ENCODE measurements at regions not wholly inside any gene's neighbourhood (a gene's known extent, or its start where the extent isn't known, plus 50 kb on each side); places are given as distances from the start of the nearest gene placed in this dataset.

- DNase-seq (ENCODE audit: extremely low read depth, low read depth): no peak
These were observed 108.9 kb downstream of the CRYAA start for GRCh38 chr21:43277481-43278351.

- no peak for DNase-seq (ENCODE audit: extremely low read depth, low read depth)
These were observed 108.0 kb downstream of the CRYAA start for GRCh38 chr21:43276811-43277210.

- no peak for DNase-seq (ENCODE audit: extremely low read depth, low read depth)
These were observed 106.8 kb downstream of the CRYAA start for GRCh38 chr21:43275421-43276211.

- DNase-seq (ENCODE audit: extremely low read depth, low read depth): no peak
These were observed 106.1 kb downstream of the CRYAA start for GRCh38 chr21:43274946-43275310.

- DNase-seq (ENCODE audit: extremely low read depth, low read depth): no peak
These were observed 105.5 kb downstream of the CRYAA start for GRCh38 chr21:43274022-43274945.

- no peak for DNase-seq (ENCODE audit: extremely low read depth, low read depth)
These were observed 104.9 kb downstream of the CRYAA start for GRCh38 chr21:43273708-43274021.

GRCh38 chr21:43273016-43273707 lies 104.4 kb downstream of the CRYAA start:
- DNase-seq (ENCODE audit: extremely low read depth, low read depth): no peak

- no peak for DNase-seq (ENCODE audit: extremely low read depth, low read depth)
These were observed 103.8 kb downstream of the CRYAA start for GRCh38 chr21:43272591-43272990.

GRCh38 chr21:43271452-43272020 lies 102.7 kb downstream of the CRYAA start:
- DNase-seq (ENCODE audit: extremely low read depth, low read depth): no peak

- DNase-seq (ENCODE audit: extremely low read depth, low read depth): no peak
These were observed 102.0 kb downstream of the CRYAA start for GRCh38 chr21:43270800-43271301.

GRCh38 chr21:43269957-43270705 lies 101.3 kb downstream of the CRYAA start:
- DNase-seq (ENCODE audit: extremely low read depth, low read depth): no peak

- DNase-seq (ENCODE audit: extremely low read depth, low read depth): no peak
These were observed 100.6 kb downstream of the CRYAA start for GRCh38 chr21:43269440-43269839.

GRCh38 chr21:43268804-43269186 lies 100.0 kb downstream of the CRYAA start:
- DNase-seq (ENCODE audit: extremely low read depth, low read depth): no peak

- DNase-seq (ENCODE audit: extremely low read depth, low read depth): no peak
These were observed 99.4 kb downstream of the CRYAA start for GRCh38 chr21:43268086-43268803.

GRCh38 chr21:43267391-43268085 lies 98.7 kb downstream of the CRYAA start:
- no peak for DNase-seq (ENCODE audit: extremely low read depth, low read depth)

GRCh38 chr21:43266534-43266933 lies 97.7 kb downstream of the CRYAA start:
- no peak for DNase-seq (ENCODE audit: extremely low read depth, low read depth)

- DNase-seq (ENCODE audit: extremely low read depth, low read depth): no peak
These were observed 93.6 kb downstream of the CRYAA start for GRCh38 chr21:43262427-43262826.

All from NCI-H460 (cell line).